ENCODE measurements at regions not wholly inside any gene's neighbourhood (a gene's known extent, or its start where the extent isn't known, plus 50 kb on each side); places are given as distances from the start of the nearest gene placed in this dataset.

- TF ChIP-seq CTCF (IDR thresholded peaks at IDR 0.05; ENCODE audit: low read length) = no peak
- no peak for TF ChIP-seq EZH2phosphoT487 (IDR thresholded peaks at IDR 0.05; ENCODE audit: low read length)
- no peak for TF ChIP-seq EZH2 (optimal IDR thresholded peaks at IDR 0.05; ENCODE audit: low read depth, low read length)
These were observed 178.9 kb downstream of the CENPC start for GRCh38 chr4:67366311-67366861.

Data from MM.1S (cell line).